ENCODE measurements at regions not wholly inside any gene's neighbourhood (a gene's known extent, or its start where the extent isn't known, plus 50 kb on each side); places are given as distances from the start of the nearest gene placed in this dataset.
"Not testable (repeated sequence)": the region's sequence is repeated elsewhere in the genome, so short reads cannot be mapped to it uniquely, and the experiment has no call there.

DNA sequence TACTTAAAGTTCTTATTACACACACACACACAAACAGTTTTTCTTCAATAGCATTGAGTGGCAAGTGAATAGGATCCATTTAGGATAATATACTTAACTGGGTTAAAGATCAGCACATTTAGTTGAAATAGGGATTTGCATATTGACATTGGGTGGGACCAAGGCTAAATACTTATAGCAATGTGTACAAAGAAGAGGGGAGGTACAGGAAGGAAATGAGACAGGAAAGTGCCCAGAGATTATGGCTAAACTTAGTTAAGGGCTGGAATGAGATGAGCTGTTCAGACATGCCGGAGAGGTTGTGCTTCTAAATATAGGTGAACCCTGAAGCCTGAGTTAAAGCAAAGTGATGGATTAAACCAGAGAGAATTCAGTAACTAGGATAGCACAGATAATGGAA lies 95.1 kb downstream of the LSMEM1 start:
- Mint-ChIP-seq H3K4me3 (no peak overlapping the region), H3K27ac (no peak overlapping the region), H3K27me3 (no peaks in the 10 kb centered on the region), H3K9me3 (peaks cover 13% of the 10 kb centered on the region), H3K36me3 (ENCODE audit: low read depth) (no peaks in the 10 kb centered on the region), H3K4me1 (no peaks in the 10 kb centered on the region)
- intact Hi-C loops (cut with micrococcal nuclease): no loop called here
- DNase-seq: no peak

DNA sequence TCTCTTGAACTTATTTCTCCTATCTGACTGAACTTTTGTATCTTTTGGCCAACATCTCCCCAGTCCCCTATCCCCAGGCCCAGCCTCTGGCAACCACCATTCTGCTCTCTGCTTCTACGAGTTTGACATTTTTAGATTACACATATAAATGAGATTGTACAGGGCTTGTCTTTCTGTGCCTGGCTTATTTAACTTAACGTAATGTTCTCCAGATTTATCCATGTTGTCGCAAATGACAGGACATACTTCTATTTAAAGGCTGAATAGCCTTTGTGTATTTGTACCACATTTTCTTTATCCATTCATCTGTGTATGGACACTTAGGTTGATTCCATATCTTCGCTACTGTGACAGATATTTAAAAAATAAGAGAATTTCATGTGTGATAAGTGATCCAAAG lies 98.6 kb downstream of the LSMEM1 start:
- DNase-seq: no peak
- H3K9me3 Mint-ChIP-seq: peaks cover 13% of the 10 kb centered on the region
- H3K4me1 Mint-ChIP-seq: no peaks in the 10 kb centered on the region
- no peaks in the 10 kb centered on the region for H3K36me3 Mint-ChIP-seq (ENCODE audit: low read depth)
- H3K27ac Mint-ChIP-seq: no peak overlapping the region
- intact Hi-C loops (cut with micrococcal nuclease): no loop called here
- H3K4me3 Mint-ChIP-seq: no peak overlapping the region
- H3K27me3 Mint-ChIP-seq: no peaks in the 10 kb centered on the region

DNA sequence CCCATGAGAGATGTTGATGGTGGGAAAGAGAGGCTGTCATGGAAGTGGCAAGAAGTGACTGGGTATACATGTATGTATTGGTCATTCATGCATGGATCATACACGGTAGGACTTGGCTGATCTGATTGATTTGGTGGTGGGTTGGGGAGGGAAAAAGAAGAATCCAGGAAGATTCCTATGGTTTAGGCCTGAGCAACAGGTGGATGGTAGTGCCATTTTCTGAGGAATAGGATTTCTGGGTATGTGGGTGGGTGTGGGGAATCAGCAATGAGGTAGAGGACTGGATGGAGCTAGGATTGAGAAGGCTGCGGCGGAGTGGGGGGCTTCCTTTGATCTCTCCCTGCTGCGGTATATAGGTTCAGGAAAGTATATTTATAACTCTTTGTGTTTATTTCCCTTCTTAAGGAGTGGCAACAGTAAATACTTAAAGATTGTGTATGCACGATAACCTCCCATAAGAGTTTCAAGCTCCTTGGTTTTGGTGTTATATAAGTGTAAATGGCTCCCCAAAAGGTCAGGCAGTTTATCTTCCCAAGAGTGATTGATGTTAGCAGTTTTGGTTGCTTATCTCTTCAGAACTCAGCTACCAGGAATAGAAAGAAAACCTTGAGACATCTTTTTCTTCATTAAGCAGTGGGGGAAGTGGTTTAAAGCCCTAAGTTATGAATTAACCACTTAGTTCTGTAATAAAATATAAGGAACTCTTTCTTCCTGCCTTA lies 100.1 kb downstream of the LSMEM1 start:
- Mint-ChIP-seq H3K27me3 (peaks cover 2% of the 10 kb centered on the region), H3K4me3 (no peak overlapping the region), H3K36me3 (ENCODE audit: low read depth) (no peaks in the 10 kb centered on the region), H3K27ac (no peak overlapping the region), H3K9me3 (peaks cover 10% of the 10 kb centered on the region), H3K4me1 (no peaks in the 10 kb centered on the region)
- no peak for DNase-seq
- intact Hi-C loops (cut with micrococcal nuclease): no loop called here

DNA sequence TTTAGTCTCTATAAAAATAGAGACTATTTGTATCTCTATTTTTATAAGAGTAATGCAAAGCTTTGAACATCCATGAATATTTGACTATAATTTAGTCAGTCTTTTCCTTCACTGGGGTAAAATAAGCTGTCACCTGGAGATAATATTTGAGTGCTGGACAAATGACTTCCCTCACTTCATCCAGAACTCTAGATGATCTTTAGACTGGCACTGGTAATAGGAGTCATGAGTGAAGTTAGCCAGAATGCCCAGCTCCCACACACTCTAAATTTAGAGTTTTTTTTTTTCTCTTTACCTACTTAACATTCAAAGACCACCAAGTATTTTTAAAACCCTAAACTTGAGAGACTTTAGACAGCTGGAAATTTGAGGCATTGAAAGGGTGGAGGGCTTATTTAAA lies 100.7 kb downstream of the LSMEM1 start:
- no peaks in the 10 kb centered on the region for H3K36me3 Mint-ChIP-seq (ENCODE audit: low read depth)
- H3K4me1 Mint-ChIP-seq: no peaks in the 10 kb centered on the region

DNA sequence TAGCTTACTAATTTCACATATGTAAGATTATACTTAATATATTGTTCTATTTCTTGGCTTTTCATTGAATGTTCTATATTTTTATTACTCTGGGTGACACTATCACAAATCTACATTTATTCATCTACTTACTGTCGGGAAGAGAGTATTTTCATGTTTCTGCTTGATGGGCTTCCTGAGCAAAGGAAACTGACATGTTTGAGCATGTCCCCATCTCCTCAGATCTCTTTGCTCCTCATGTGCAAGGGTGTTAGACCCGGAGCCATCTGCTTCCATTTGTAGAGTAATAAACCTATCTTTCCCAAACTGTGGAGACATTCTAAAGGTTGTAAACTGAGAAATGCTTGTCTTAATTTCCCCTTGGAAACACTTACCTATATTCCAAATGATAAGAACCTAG lies 103.5 kb downstream of the LSMEM1 start:
- Mint-ChIP-seq H3K4me3 (no peak overlapping the region), H3K4me1 (no peaks in the 10 kb centered on the region), H3K27me3 (peaks cover 2% of the 10 kb centered on the region), H3K9me3 (no peaks in the 10 kb centered on the region), H3K27ac (no peak overlapping the region), H3K36me3 (ENCODE audit: low read depth) (no peaks in the 10 kb centered on the region)
- no peak for DNase-seq
- intact Hi-C loops (cut with micrococcal nuclease): no loop called here

More for the DNA sequence above, 100.7 kb downstream of the LSMEM1 start:
- H3K4me3 Mint-ChIP-seq: no peak overlapping the region
- peaks cover 2% of the 10 kb centered on the region for H3K27me3 Mint-ChIP-seq
- intact Hi-C loops (cut with micrococcal nuclease): no loop called here
- no peak overlapping the region for H3K27ac Mint-ChIP-seq
- no peak for DNase-seq
- H3K9me3 Mint-ChIP-seq: peaks cover 4% of the 10 kb centered on the region

DNA sequence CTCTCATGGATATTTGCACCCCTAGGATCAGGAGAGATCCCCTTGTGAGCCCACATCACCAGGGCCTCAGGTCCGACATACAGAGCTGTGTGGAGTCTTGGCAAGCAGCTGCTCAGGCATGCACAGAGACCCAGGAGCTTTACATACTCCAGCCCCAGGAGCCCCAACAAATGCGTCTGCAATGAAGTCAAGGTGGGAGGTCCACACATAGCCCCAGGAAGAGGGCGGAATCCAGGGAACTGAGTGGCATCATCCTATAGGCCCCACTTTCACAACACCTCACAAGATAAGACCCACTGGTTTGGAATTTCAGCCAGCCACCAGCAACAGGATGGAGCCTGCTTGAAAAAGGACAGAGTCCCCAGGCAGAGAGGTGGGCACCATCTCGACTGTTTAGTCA lies 106.7 kb downstream of the LSMEM1 start:
- Mint-ChIP-seq H3K4me3 (no peak overlapping the region), H3K27ac (no peak overlapping the region)

DNA sequence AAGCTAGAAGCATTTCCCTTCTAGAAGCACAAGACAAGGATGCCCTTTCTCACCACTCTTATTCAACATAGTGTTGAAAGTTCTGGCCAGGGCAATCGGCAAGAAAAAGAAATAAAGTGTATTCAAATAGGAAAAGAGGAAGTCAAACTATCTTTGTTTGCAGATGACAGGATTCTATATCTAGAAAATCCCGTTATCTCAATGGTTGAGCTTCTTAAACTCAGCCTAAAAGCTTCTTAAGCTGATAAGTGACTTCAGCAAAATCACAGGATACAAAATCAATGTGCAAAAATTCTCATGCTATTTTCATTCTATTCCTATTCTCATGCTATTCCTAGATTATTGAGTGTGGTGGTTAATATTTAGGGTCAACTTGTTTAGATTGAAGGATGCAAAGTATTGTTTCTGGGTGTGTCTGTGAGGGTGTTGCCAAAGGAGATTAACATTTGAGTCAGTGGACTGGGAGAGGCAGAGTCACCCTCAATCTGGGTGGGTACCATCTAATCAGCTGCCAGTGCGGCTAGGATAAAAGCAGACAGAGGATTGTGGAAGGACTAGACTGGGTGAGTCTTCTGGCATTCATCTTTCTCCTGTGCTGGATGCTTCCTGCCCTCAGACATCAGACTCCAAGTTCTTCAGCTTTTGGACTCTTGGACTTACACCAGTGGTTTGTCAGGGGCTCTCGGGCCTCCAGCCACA lies 111.9 kb downstream of the LSMEM1 start:
- H3K27me3 Mint-ChIP-seq; intact Hi-C loops (cut with micrococcal nuclease); H3K4me3 Mint-ChIP-seq; H3K4me1 Mint-ChIP-seq; DNase-seq; H3K36me3 Mint-ChIP-seq (ENCODE audit: low read depth); H3K9me3 Mint-ChIP-seq; H3K27ac Mint-ChIP-seq: not testable (repeated sequence)

More for the DNA sequence above, 106.7 kb downstream of the LSMEM1 start:
- Mint-ChIP-seq H3K36me3 (ENCODE audit: low read depth) (no peaks in the 10 kb centered on the region), H3K4me1 (no peaks in the 10 kb centered on the region), H3K9me3 (no peaks in the 10 kb centered on the region), H3K27me3 (peaks cover 2% of the 10 kb centered on the region)
- DNase-seq: no peak
- intact Hi-C loops (cut with micrococcal nuclease): no loop called here

DNA sequence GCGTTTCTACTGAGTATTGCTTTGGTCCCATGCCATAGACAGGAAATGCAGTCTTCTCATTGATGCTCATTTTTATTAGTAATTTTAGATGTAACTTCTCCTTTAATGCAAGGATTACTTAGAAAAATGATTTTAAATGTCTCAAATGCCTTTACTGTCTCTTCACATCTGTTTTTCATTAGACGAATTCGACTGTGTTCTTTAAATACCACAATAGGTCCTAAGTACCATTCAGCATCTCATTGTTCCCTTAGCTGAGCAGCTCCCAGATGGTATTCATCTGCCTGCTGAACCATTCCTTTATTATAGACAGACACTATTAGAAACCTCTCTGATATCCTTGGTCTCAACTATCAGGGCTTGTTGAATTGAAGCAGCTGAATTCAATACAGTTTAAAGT lies 113.6 kb downstream of the LSMEM1 start:
- H3K27me3 Mint-ChIP-seq: peaks cover 4% of the 10 kb centered on the region
- no peaks in the 10 kb centered on the region for H3K9me3 Mint-ChIP-seq
- no peak overlapping the region for H3K4me3 Mint-ChIP-seq
- no peaks in the 10 kb centered on the region for H3K4me1 Mint-ChIP-seq
- no peaks in the 10 kb centered on the region for H3K36me3 Mint-ChIP-seq (ENCODE audit: low read depth)
- intact Hi-C loops (cut with micrococcal nuclease): no loop called here
- H3K27ac Mint-ChIP-seq: no peak overlapping the region
- no peak for DNase-seq

DNA sequence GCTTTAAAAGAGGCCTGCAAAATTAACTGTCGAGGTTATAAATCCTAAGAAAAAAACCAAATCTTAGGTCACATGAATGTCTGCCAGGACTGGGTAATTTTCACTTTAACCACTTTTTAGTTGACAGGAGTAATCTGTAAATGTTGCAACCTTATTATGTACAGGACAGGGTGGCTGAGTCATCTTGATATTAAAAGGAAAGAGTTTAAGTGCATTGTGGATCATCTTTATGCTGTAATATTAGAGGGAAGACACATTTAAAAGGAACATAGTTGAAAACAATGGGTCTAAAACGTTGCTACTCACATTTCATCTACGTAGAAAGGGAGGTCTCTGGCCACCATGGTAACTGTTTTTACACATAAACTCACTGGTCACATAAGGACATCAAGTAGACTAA lies 115.5 kb downstream of the LSMEM1 start:
- Mint-ChIP-seq H3K27ac (no peak overlapping the region), H3K9me3 (no peaks in the 10 kb centered on the region), H3K4me3 (no peak overlapping the region), H3K27me3 (peaks cover 4% of the 10 kb centered on the region), H3K36me3 (ENCODE audit: low read depth) (no peaks in the 10 kb centered on the region), H3K4me1 (no peaks in the 10 kb centered on the region)
- no peak for DNase-seq
- intact Hi-C loops (cut with micrococcal nuclease): no loop called here

DNA sequence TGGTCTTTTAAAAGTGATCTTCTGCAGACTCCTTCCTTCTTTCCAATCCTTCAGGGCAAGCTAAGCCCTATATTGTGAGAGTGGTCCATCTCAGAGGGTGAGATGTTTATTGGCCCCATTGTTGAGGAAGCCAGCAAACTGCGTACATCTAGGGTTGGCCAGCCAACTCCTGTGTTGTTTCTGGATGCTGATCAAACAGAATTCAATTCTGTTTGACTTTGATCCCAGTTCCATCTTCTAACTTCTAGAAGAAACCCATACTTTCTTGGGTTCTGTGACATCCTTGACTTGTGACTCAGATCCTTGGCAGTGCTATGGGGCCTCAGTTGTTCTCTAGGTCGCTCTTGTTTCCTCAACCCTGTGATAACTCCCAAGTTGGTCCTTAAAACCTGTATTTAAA lies 116.2 kb downstream of the LSMEM1 start:
- Mint-ChIP-seq H3K4me1 (no peaks in the 10 kb centered on the region), H3K36me3 (ENCODE audit: low read depth) (no peaks in the 10 kb centered on the region), H3K4me3 (no peak overlapping the region), H3K27ac (no peak overlapping the region), H3K27me3 (peaks cover 4% of the 10 kb centered on the region), H3K9me3 (no peaks in the 10 kb centered on the region)
- DNase-seq: no peak
- intact Hi-C loops (cut with micrococcal nuclease): no loop called here

DNA sequence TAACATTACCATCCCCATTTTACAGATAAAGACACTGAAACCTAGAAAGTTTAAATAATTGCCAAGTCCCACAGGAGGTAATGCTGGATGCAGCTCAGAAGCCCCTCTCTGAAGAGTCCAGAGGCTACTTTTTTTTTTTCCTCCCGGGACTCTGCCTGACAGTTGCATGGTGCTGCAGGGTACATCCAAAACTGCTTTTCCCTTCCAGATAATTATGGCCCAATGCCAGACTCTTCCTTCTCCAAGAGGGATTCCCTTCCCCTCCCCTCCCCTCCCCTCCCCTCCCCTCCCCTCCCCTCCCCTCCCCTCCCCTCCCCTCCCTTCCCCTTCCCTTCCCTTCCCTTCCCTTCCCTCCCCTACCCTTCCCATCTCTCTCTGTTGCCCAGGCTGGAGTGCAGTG lies 122.9 kb downstream of the LSMEM1 start:
- no peak for DNase-seq
- intact Hi-C loops (cut with micrococcal nuclease): no loop called here
- no peaks in the 10 kb centered on the region for H3K4me1 Mint-ChIP-seq
- peaks cover 3% of the 10 kb centered on the region for H3K27me3 Mint-ChIP-seq
- H3K27ac Mint-ChIP-seq: no peak overlapping the region
- no peak overlapping the region for H3K4me3 Mint-ChIP-seq
- no peaks in the 10 kb centered on the region for H3K36me3 Mint-ChIP-seq (ENCODE audit: low read depth)
- H3K9me3 Mint-ChIP-seq: no peaks in the 10 kb centered on the region

DNA sequence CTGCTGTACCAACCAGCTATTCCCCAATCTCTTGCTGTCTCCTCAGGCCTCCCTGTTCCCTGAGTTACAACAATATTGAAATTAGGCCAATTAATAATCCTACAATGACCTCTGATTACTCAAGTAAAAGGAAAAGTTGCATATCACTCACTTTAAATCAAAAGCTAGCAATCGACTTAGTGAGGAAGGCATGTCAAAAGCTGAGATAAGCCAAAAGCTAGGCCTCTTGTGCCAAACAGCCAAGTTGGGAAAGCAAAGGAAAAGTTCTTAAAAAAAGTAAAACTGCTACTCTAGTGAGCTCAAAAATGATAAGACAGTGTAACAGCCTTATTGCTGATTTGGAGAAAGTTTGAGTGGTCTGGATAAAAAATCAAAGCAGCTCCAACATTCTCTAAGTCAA lies 129.8 kb downstream of the LSMEM1 start:
- H3K27ac Mint-ChIP-seq: no peak overlapping the region
- H3K4me1 Mint-ChIP-seq: no peaks in the 10 kb centered on the region
- intact Hi-C loops (cut with micrococcal nuclease): no loop called here

DNA sequence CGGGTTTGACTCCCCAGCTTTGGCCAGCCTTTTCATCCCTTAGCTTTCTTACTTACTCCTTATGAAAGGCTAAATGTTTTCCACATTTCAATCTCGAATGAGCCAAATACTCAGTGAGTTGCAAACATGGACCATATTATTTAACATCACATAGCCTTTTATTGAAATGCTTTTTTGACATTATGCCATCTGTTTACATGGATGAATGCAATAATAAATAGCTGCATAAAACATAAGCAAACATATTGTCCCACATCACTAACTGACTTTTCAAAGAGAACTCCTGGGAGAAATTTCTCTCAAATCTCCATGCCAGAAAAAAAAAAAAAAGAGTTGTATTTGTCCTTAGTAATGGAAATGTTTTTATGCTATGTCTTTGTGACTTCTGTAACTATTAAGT lies 134.9 kb downstream of the LSMEM1 start:
- peaks cover 5% of the 10 kb centered on the region for H3K9me3 Mint-ChIP-seq
- H3K4me3 Mint-ChIP-seq: no peak overlapping the region
- H3K36me3 Mint-ChIP-seq (ENCODE audit: low read depth): no peaks in the 10 kb centered on the region
- intact Hi-C loops (cut with micrococcal nuclease): no loop called here
- no peaks in the 10 kb centered on the region for H3K4me1 Mint-ChIP-seq
- DNase-seq: no peak
- no peaks in the 10 kb centered on the region for H3K27me3 Mint-ChIP-seq
- no peak overlapping the region for H3K27ac Mint-ChIP-seq

More for the DNA sequence above, 129.8 kb downstream of the LSMEM1 start:
- no peaks in the 10 kb centered on the region for H3K36me3 Mint-ChIP-seq (ENCODE audit: low read depth)
- no peak for DNase-seq
- H3K4me3 Mint-ChIP-seq: no peak overlapping the region
- H3K27me3 Mint-ChIP-seq: peaks cover 2% of the 10 kb centered on the region
- no peaks in the 10 kb centered on the region for H3K9me3 Mint-ChIP-seq

DNA sequence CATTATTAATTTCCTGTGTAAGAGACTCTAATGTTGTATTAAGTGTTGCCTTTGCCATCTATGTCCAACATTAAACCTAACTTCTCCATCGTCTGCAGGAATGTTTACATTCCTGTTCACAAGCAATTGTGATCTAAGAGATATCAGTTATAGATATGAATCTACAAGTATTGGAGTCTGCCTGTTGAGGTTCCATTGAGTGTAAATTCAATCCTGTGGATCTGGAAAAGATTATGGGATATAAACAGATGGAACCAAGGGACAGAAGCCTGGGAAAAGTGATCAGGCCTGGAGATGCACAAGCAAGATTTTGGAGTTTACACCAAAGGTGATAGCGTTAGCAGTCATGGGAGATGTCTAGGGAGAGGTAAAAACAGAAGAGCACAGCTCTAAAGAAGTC lies 135.5 kb downstream of the LSMEM1 start:
- H3K36me3 Mint-ChIP-seq (ENCODE audit: low read depth): no peaks in the 10 kb centered on the region
- no peak overlapping the region for H3K27ac Mint-ChIP-seq
- H3K4me3 Mint-ChIP-seq: no peak overlapping the region
- intact Hi-C loops (cut with micrococcal nuclease): no loop called here
- H3K9me3 Mint-ChIP-seq: peaks cover 5% of the 10 kb centered on the region
- no peak for DNase-seq
- no peaks in the 10 kb centered on the region for H3K4me1 Mint-ChIP-seq
- no peaks in the 10 kb centered on the region for H3K27me3 Mint-ChIP-seq

DNA sequence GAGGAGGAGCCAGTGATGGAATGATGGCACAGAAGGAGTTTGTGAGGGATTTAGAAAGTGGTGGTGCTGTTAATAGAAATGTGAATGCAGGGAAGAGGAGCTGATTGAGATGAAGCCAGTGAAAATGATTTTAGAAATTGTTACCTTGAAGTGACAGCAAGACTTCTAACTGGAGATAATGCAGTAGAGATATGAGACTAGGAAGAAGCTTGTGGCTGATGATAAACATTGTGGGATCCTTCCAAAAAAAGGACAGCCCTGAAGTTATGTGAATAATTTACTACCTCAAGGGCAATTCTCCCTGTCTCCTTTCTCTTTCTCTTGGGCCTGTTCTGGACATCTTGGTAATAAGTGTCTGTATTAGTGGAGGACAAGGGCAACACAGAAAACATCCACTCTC lies 138.6 kb downstream of the LSMEM1 start:
- Mint-ChIP-seq H3K4me3 (no peak overlapping the region), H3K27ac (no peak overlapping the region), H3K4me1 (no peaks in the 10 kb centered on the region), H3K9me3 (peaks cover 5% of the 10 kb centered on the region), H3K27me3 (no peaks in the 10 kb centered on the region), H3K36me3 (ENCODE audit: low read depth) (no peaks in the 10 kb centered on the region)
- DNase-seq: no peak
- intact Hi-C loops (cut with micrococcal nuclease): no loop called here

Data from activated CD4-positive, alpha-beta T cell treated with anti-CD3 and anti-CD28 coated beads, Interleukin-2, amount 10 ng/mL, durations not matched to agents 24 days and 14 days (primary cell).